ENCODE measurements at regions not wholly inside any gene's neighbourhood (a gene's known extent, or its start where the extent isn't known, plus 50 kb on each side); places are given as distances from the start of the nearest gene placed in this dataset.
"Not testable (repeated sequence)": the region's sequence is repeated elsewhere in the genome, so short reads cannot be mapped to it uniquely, and the experiment has no call there.

DNA sequence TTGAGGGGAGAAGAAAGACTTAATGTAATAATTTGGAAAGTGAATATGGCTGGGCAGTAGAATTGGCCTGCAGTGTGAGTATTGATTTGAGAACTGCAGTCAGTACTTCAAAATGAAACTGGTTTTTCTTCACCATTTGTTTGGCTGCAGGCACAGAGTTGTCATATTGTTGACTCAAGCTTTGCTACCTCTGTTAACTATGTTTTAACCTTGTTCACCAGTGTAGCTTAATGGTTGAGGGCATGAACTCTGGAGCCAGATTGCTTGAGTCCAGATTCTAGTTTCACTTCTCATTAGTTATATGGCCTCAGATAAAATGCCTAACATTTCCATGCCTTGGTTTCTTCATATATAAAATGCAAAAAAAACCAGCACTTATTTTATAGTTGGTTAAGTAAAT, 64.1 kb downstream of the CFAP44 start:
- Histone ChIP-seq H3K4me3 (ENCODE audit: low read length) (no peak overlapping the region), H3K27ac (ENCODE audit: low read depth, low read length) (no peak overlapping the region), H3K4me1 (ENCODE audit: control insufficient read depth, insufficient read depth, low read length) (no peaks in the 10 kb centered on the region), H3K9me3 (ENCODE audit: control insufficient read depth, low read length) (no peaks in the 10 kb centered on the region), H3K9ac (ENCODE audit: extremely low read depth, low read length, poor library complexity, severe bottlenecking) (no peak overlapping the region), H3K36me3 (ENCODE audit: control insufficient read depth, insufficient read depth, low read length) (no peaks in the 10 kb centered on the region), H3K27me3 (ENCODE audit: control insufficient read depth, insufficient read depth, low read length, poor library complexity, severe bottlenecking) (no peaks in the 10 kb centered on the region)
- H3K27me3 Mint-ChIP-seq (ENCODE audit: insufficient read depth), result no peaks in the 10 kb centered on the region
- H3K27ac Mint-ChIP-seq, result no peak overlapping the region
- H3K4me1 Mint-ChIP-seq, result no peaks in the 10 kb centered on the region
- TF ChIP-seq, protein P1, sequence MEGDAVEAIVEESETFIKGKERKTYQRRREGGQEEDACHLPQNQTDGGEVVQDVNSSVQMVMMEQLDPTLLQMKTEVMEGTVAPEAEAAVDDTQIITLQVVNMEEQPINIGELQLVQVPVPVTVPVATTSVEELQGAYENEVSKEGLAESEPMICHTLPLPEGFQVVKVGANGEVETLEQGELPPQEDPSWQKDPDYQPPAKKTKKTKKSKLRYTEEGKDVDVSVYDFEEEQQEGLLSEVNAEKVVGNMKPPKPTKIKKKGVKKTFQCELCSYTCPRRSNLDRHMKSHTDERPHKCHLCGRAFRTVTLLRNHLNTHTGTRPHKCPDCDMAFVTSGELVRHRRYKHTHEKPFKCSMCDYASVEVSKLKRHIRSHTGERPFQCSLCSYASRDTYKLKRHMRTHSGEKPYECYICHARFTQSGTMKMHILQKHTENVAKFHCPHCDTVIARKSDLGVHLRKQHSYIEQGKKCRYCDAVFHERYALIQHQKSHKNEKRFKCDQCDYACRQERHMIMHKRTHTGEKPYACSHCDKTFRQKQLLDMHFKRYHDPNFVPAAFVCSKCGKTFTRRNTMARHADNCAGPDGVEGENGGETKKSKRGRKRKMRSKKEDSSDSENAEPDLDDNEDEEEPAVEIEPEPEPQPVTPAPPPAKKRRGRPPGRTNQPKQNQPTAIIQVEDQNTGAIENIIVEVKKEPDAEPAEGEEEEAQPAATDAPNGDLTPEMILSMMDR (conservative IDR thresholded peaks at IDR 0.05), result no peak
- H3K9me3 Mint-ChIP-seq, result no peaks in the 10 kb centered on the region
- no peak overlapping the region for H3K4me3 Mint-ChIP-seq
- no peak for DNase-seq
- no peaks in the 10 kb centered on the region for H3K36me3 Mint-ChIP-seq (ENCODE audit: low read depth)

DNA sequence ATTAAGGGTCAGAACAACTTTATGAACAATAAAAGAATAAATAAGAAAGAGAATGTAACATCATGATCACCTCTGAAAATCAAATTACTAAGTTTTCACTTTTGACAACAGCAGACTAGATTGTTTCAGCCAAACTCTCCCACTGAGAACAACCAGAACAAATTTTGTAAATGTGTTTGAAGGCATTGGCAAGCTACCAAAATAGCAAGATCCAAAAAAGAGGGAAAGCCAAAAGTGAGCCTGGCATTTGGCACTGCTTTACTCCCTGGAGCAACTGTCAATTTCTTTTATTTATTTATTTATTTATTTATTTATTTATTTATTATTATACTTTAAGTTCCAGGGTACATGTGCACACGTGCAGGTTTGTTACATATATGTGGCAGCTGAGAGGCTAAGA, 67.2 kb downstream of the CFAP44 start:
- TF ChIP-seq, protein P1 (conservative IDR thresholded peaks at IDR 0.05), result no peak
- Mint-ChIP-seq H3K27me3 (ENCODE audit: insufficient read depth) (peaks cover 4% of the 10 kb centered on the region), H3K4me3 (no peak overlapping the region), H3K4me1 (no peaks in the 10 kb centered on the region), H3K36me3 (ENCODE audit: low read depth) (no peaks in the 10 kb centered on the region), H3K27ac (no peak overlapping the region), H3K9me3 (peaks cover 7% of the 10 kb centered on the region)
- H3K9me3 ChIP-seq (ENCODE audit: control insufficient read depth, low read length), result no peaks in the 10 kb centered on the region
- H3K4me3 ChIP-seq (ENCODE audit: low read length), result no peak overlapping the region
- H3K4me1 ChIP-seq (ENCODE audit: control insufficient read depth, insufficient read depth, low read length), result no peaks in the 10 kb centered on the region
- no peaks in the 10 kb centered on the region for H3K27me3 ChIP-seq (ENCODE audit: control insufficient read depth, insufficient read depth, low read length, poor library complexity, severe bottlenecking)
- DNase-seq, result no peak
- H3K9ac ChIP-seq (ENCODE audit: extremely low read depth, low read length, poor library complexity, severe bottlenecking), result no peak overlapping the region
- 90% methylated on average over 1 of the region's 1 CpG; no CpG with 5 or more reads in 1 of the 2 experiments for WGBS, 2 experiments (ENCODE audit: insufficient coverage in 1 of 2, insufficient read length in 1 of 2)
- H3K27ac ChIP-seq (ENCODE audit: low read depth, low read length), result no peak overlapping the region
- H3K36me3 ChIP-seq (ENCODE audit: control insufficient read depth, insufficient read depth, low read length), result no peaks in the 10 kb centered on the region

DNA sequence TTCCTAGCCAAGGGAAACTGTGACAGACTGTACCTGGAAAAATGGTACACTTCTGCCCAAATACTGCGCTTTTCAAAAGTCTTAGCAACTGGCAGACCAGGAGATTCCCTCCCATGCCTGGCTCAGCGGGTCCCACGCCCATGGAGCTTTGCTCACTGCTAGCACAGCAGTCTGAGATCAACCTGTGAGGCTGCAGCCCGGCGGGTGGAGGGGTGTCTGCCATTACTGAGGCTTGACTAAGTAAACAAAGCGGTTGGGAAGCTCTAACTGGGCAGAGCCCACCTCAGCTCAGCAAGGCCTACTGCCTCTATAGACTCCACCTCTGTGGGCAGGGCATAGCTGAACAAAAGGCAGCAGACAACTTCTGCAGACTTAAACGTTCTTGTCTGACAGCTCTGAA, 74.5 kb downstream of the CFAP44 start:
- not testable (repeated sequence) for H3K36me3 Mint-ChIP-seq (ENCODE audit: low read depth); H3K4me3 Mint-ChIP-seq; H3K27me3 ChIP-seq (ENCODE audit: control insufficient read depth, insufficient read depth, low read length, poor library complexity, severe bottlenecking); H3K27ac ChIP-seq (ENCODE audit: low read depth, low read length); H3K27ac Mint-ChIP-seq; H3K4me1 ChIP-seq (ENCODE audit: control insufficient read depth, insufficient read depth, low read length); H3K4me1 Mint-ChIP-seq; H3K9me3 ChIP-seq (ENCODE audit: control insufficient read depth, low read length); H3K4me3 ChIP-seq (ENCODE audit: low read length); H3K9me3 Mint-ChIP-seq; DNase-seq; H3K36me3 ChIP-seq (ENCODE audit: control insufficient read depth, insufficient read depth, low read length); H3K27me3 Mint-ChIP-seq (ENCODE audit: insufficient read depth); H3K9ac ChIP-seq (ENCODE audit: extremely low read depth, low read length, poor library complexity, severe bottlenecking)
- WGBS, 2 experiments (ENCODE audit: insufficient coverage in 1 of 2, insufficient read length in 1 of 2), result 87 to 91% methylated on average over 5 to 7 of the region's 7 CpGs

DNA sequence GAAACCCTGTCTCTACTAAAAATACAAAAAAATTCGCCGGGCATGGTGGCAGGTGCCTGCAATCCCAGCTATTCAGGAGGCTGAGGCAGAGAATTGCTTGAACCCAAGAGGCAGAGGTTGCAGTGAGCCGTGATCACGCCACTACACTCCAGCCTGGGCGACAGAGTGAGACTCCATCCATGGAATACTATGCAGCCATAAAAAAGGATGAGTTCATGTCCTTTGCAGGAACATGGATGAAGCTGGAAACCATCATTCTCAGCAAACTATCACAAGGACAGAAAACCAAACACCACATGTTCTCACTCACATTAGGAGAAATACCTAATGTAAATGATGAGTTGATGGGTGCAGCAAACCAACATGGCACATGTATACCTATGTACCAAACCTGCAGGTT, 86.0 kb downstream of the CFAP44 start:
- not testable (repeated sequence) for H3K9me3 ChIP-seq (ENCODE audit: control insufficient read depth, low read length); H3K27me3 Mint-ChIP-seq (ENCODE audit: insufficient read depth); H3K4me3 ChIP-seq (ENCODE audit: low read length); H3K27ac Mint-ChIP-seq; H3K9ac ChIP-seq (ENCODE audit: extremely low read depth, low read length, poor library complexity, severe bottlenecking); H3K36me3 ChIP-seq (ENCODE audit: control insufficient read depth, insufficient read depth, low read length); H3K4me1 Mint-ChIP-seq; H3K27me3 ChIP-seq (ENCODE audit: control insufficient read depth, insufficient read depth, low read length, poor library complexity, severe bottlenecking); H3K27ac ChIP-seq (ENCODE audit: low read depth, low read length); H3K4me1 ChIP-seq (ENCODE audit: control insufficient read depth, insufficient read depth, low read length); H3K9me3 Mint-ChIP-seq; H3K36me3 Mint-ChIP-seq (ENCODE audit: low read depth); H3K4me3 Mint-ChIP-seq; DNase-seq
- 87 to 95% methylated on average over 2 to 5 of the region's 5 CpGs for WGBS, 2 experiments (ENCODE audit: insufficient coverage in 1 of 2, insufficient read length in 1 of 2)

Measured in endodermal cell (in vitro differentiated cells).